Activated CD4-positive, alpha-beta T cell treated with anti-CD3 and anti-CD28 coated beads, Interleukin-2, amount 10 ng/mL, durations not matched to agents 24 days and 14 days (primary cell): ENCODE measurements at regions not wholly inside any gene's neighbourhood (a gene's known extent, or its start where the extent isn't known, plus 50 kb on each side); places are given as distances from the start of the nearest gene placed in this dataset.

Experiments
- DNase-seq: peaks from one replicate; pipeline ENCODE4 v3.0.0; 2022
- H3K27ac Mint-ChIP-seq: one replicate; pipeline ENCODE4 v1.8.0; 2022; ENCODE audit warnings: mild to moderate bottlenecking, mixed read lengths
- H3K27me3 Mint-ChIP-seq: one replicate; pipeline ENCODE4 v1.8.0; 2022; ENCODE audit warnings: mixed read lengths
- H3K36me3 Mint-ChIP-seq: one replicate; pipeline ENCODE4 v1.8.0; 2022; ENCODE audit warnings: low read depth, mild to moderate bottlenecking, mixed read lengths
- H3K4me1 Mint-ChIP-seq: one replicate; pipeline ENCODE4 v1.8.0; 2021; ENCODE audit warnings: mixed read lengths
- H3K4me3 Mint-ChIP-seq: one replicate; pipeline ENCODE4 v1.8.0; 2022; ENCODE audit warnings: mild to moderate bottlenecking, moderate library complexity, mixed read lengths
- H3K9me3 Mint-ChIP-seq: one replicate; pipeline ENCODE4 v1.8.0; 2021; ENCODE audit warnings: mixed read lengths
- intact Hi-C: fragments of 100-400 bp; cut with micrococcal nuclease; formaldehyde crosslinking; loops from one replicate; pipeline ENCODE4 v1.15.1; 2023

- no peak overlapping the region for H3K27ac Mint-ChIP-seq
- H3K36me3 Mint-ChIP-seq = no peaks in the 10 kb centered on the region
- DNase-seq = no peak
- H3K9me3 Mint-ChIP-seq = no peaks in the 10 kb centered on the region
- no peaks in the 10 kb centered on the region for H3K4me1 Mint-ChIP-seq
- H3K27me3 Mint-ChIP-seq = peaks cover 4% of the 10 kb centered on the region
- no peak overlapping the region for H3K4me3 Mint-ChIP-seq
- intact Hi-C loops = no loop called here
Measured at GRCh38 chr1:5506634-5507033, 485.6 kb downstream of the NPHP4 start.

GRCh38 chr1:5505944-5506343 is 486.3 kb downstream of the NPHP4 start:
- H3K4me3 Mint-ChIP-seq = no peak overlapping the region
- H3K27ac Mint-ChIP-seq = no peak overlapping the region
- no peak for DNase-seq
- intact Hi-C loops = no loop called here
- no peaks in the 10 kb centered on the region for H3K4me1 Mint-ChIP-seq
- no peaks in the 10 kb centered on the region for H3K36me3 Mint-ChIP-seq
- no peaks in the 10 kb centered on the region for H3K9me3 Mint-ChIP-seq
- no peaks in the 10 kb centered on the region for H3K27me3 Mint-ChIP-seq

- Mint-ChIP-seq H3K36me3 (no peaks in the 10 kb centered on the region), H3K4me3 (no peak overlapping the region), H3K9me3 (no peaks in the 10 kb centered on the region), H3K4me1 (no peaks in the 10 kb centered on the region), H3K27me3 (no peaks in the 10 kb centered on the region), H3K27ac (no peak overlapping the region)
- intact Hi-C loops = no loop called here
- DNase-seq = no peak
Measured at GRCh38 chr1:5504364-5504740, 487.9 kb downstream of the NPHP4 start.

GRCh38 chr1:5503556-5504363 is 488.5 kb downstream of the NPHP4 start:
- Mint-ChIP-seq H3K27me3 (no peaks in the 10 kb centered on the region), H3K9me3 (no peaks in the 10 kb centered on the region), H3K36me3 (no peaks in the 10 kb centered on the region), H3K4me1 (no peaks in the 10 kb centered on the region), H3K27ac (no peak overlapping the region), H3K4me3 (no peak overlapping the region)
- no peak for DNase-seq
- intact Hi-C loops = no loop called here

GRCh38 chr1:5502311-5503194 is 489.7 kb downstream of the NPHP4 start:
- no peak overlapping the region for H3K4me3 Mint-ChIP-seq
- no peaks in the 10 kb centered on the region for H3K4me1 Mint-ChIP-seq
- intact Hi-C loops = no loop called here
- no peaks in the 10 kb centered on the region for H3K27me3 Mint-ChIP-seq
- H3K9me3 Mint-ChIP-seq = no peaks in the 10 kb centered on the region
- no peak overlapping the region for H3K27ac Mint-ChIP-seq
- DNase-seq = no peak
- no peaks in the 10 kb centered on the region for H3K36me3 Mint-ChIP-seq

GRCh38 chr1:5501206-5501930 is 490.9 kb downstream of the NPHP4 start:
- Mint-ChIP-seq H3K4me1 (no peaks in the 10 kb centered on the region), H3K27ac (no peak overlapping the region), H3K4me3 (no peak overlapping the region), H3K27me3 (no peaks in the 10 kb centered on the region), H3K9me3 (no peaks in the 10 kb centered on the region), H3K36me3 (no peaks in the 10 kb centered on the region)
- no peak for DNase-seq
- intact Hi-C loops = no loop called here

- H3K27me3 Mint-ChIP-seq = no peaks in the 10 kb centered on the region
- H3K4me3 Mint-ChIP-seq = no peak overlapping the region
- intact Hi-C loops = no loop called here
- no peaks in the 10 kb centered on the region for H3K36me3 Mint-ChIP-seq
- no peaks in the 10 kb centered on the region for H3K4me1 Mint-ChIP-seq
- no peak for DNase-seq
- H3K9me3 Mint-ChIP-seq = no peaks in the 10 kb centered on the region
- H3K27ac Mint-ChIP-seq = no peak overlapping the region
Measured at GRCh38 chr1:5500541-5500940, 491.7 kb downstream of the NPHP4 start.

- Mint-ChIP-seq H3K27me3 (no peaks in the 10 kb centered on the region), H3K4me3 (no peak overlapping the region), H3K27ac (no peak overlapping the region), H3K36me3 (no peaks in the 10 kb centered on the region), H3K4me1 (no peaks in the 10 kb centered on the region), H3K9me3 (no peaks in the 10 kb centered on the region)
- intact Hi-C loops = no loop called here
- no peak for DNase-seq
Measured at GRCh38 chr1:5497503-5497902, 494.7 kb downstream of the NPHP4 start.

GRCh38 chr1:5495596-5496410 is 496.4 kb downstream of the NPHP4 start:
- H3K9me3 Mint-ChIP-seq = no peaks in the 10 kb centered on the region
- H3K36me3 Mint-ChIP-seq = no peaks in the 10 kb centered on the region
- H3K27ac Mint-ChIP-seq = no peak overlapping the region
- H3K4me1 Mint-ChIP-seq = no peaks in the 10 kb centered on the region
- intact Hi-C loops = no loop called here
- no peaks in the 10 kb centered on the region for H3K27me3 Mint-ChIP-seq
- no peak overlapping the region for H3K4me3 Mint-ChIP-seq
- DNase-seq = no peak

GRCh38 chr1:5494518-5494917 is 497.7 kb downstream of the NPHP4 start:
- Mint-ChIP-seq H3K4me3 (no peak overlapping the region), H3K4me1 (no peaks in the 10 kb centered on the region), H3K27me3 (no peaks in the 10 kb centered on the region), H3K9me3 (no peaks in the 10 kb centered on the region), H3K36me3 (no peaks in the 10 kb centered on the region), H3K27ac (no peak overlapping the region)
- intact Hi-C loops = no loop called here
- no peak for DNase-seq

GRCh38 chr1:5493851-5494311 is 498.3 kb downstream of the NPHP4 start:
- no peak overlapping the region for H3K4me3 Mint-ChIP-seq
- intact Hi-C loops = no loop called here
- DNase-seq = no peak
- H3K36me3 Mint-ChIP-seq = no peaks in the 10 kb centered on the region
- H3K4me1 Mint-ChIP-seq = no peaks in the 10 kb centered on the region
- no peaks in the 10 kb centered on the region for H3K27me3 Mint-ChIP-seq
- no peaks in the 10 kb centered on the region for H3K9me3 Mint-ChIP-seq
- H3K27ac Mint-ChIP-seq = no peak overlapping the region

- Mint-ChIP-seq H3K27me3 (no peaks in the 10 kb centered on the region), H3K4me3 (no peak overlapping the region)
Measured at GRCh38 chr1:5493275-5493674, 498.9 kb downstream of the NPHP4 start.

GRCh38 chr1:5492846-5493245 is 499.4 kb downstream of the NPHP4 start:
- DNase-seq = no peak
- Mint-ChIP-seq H3K27ac (no peak overlapping the region), H3K9me3 (no peaks in the 10 kb centered on the region), H3K4me3 (no peak overlapping the region), H3K4me1 (no peaks in the 10 kb centered on the region), H3K36me3 (no peaks in the 10 kb centered on the region), H3K27me3 (no peaks in the 10 kb centered on the region)
- intact Hi-C loops = no loop called here

More at GRCh38 chr1:5493275-5493674, 498.9 kb downstream of the NPHP4 start:
- no peak for DNase-seq
- Mint-ChIP-seq H3K9me3 (no peaks in the 10 kb centered on the region), H3K4me1 (no peaks in the 10 kb centered on the region), H3K36me3 (no peaks in the 10 kb centered on the region), H3K27ac (no peak overlapping the region)
- intact Hi-C loops = no loop called here
